ENCODE measurements at regions not wholly inside any gene's neighbourhood (a gene's known extent, or its start where the extent isn't known, plus 50 kb on each side); places are given as distances from the start of the nearest gene placed in this dataset.

GRCh38 chr5:36521219-36521618, 85.2 kb upstream of the SLC1A3 start:
- Histone ChIP-seq H3K27me3 (replicated peaks in 1 of 7) (no peaks in the 10 kb centered on the region), H3K36me3 (no peaks in the 10 kb centered on the region), H3K9me3 (peaks cover 0 to 5% (median 0%) of the 10 kb centered on the region in 8 donors), H3K4me3 (no peak overlapping the region), H3K4me1 (no peaks in the 10 kb centered on the region), H3K27ac (no peak overlapping the region)
- no peak for DNase-seq
- TF ChIP-seq CTCF (IDR thresholded peaks at IDR 0.05 in 8 of 11, conservative IDR thresholded peaks at IDR 0.05 in 3 of 11) (no peak), POLR2A (IDR thresholded peaks at IDR 0.05) (no peak), POLR2AphosphoS5 (IDR thresholded peaks at IDR 0.05) (no peak)
- intact Hi-C loops (cut with DNase I; ENCODE audit: low total_unique reads), result no loop called here
- WGBS, 5 donors, result 37 to 88% (median 47%) methylated on average over 1 of the region's 1 CpG

GRCh38 chr5:36521838-36522745, 84.3 kb upstream of the SLC1A3 start:
- Histone ChIP-seq H3K27me3 (replicated peaks in 1 of 7) (no peaks in the 10 kb centered on the region), H3K27ac (no peak overlapping the region), H3K36me3 (no peaks in the 10 kb centered on the region), H3K4me1 (no peaks in the 10 kb centered on the region), H3K4me3 (no peak overlapping the region), H3K9me3 (peaks cover 0 to 5% (median 0%) of the 10 kb centered on the region in 8 donors)
- WGBS, 5 donors, result 85 to 94% (median 89%) methylated on average over 9 to 10 of the region's 10 CpGs
- intact Hi-C loops (cut with DNase I; ENCODE audit: low total_unique reads), result no loop called here
- no peak for DNase-seq
- no peak for TF ChIP-seq POLR2AphosphoS5 (IDR thresholded peaks at IDR 0.05)
- TF ChIP-seq CTCF (IDR thresholded peaks at IDR 0.05 in 8 of 11, conservative IDR thresholded peaks at IDR 0.05 in 3 of 11), result no peak
- no peak for TF ChIP-seq POLR2A (IDR thresholded peaks at IDR 0.05)

- H3K9me3 ChIP-seq, result peaks cover 0 to 5% (median 0%) of the 10 kb centered on the region in 8 donors
- DNase-seq, result no peak
- no peak overlapping the region for H3K4me3 ChIP-seq
- 86 to 95% (median 88%) methylated on average over 5 of the region's 5 CpGs for WGBS, 5 donors
- H3K4me1 ChIP-seq, result no peaks in the 10 kb centered on the region
- no peak overlapping the region for H3K27ac ChIP-seq
- intact Hi-C loops (cut with DNase I; ENCODE audit: low total_unique reads), result no loop called here
- H3K27me3 ChIP-seq (replicated peaks in 1 of 7), result no peaks in the 10 kb centered on the region
- H3K36me3 ChIP-seq, result no peaks in the 10 kb centered on the region
- TF ChIP-seq POLR2AphosphoS5 (IDR thresholded peaks at IDR 0.05), result no peak
- TF ChIP-seq POLR2A (IDR thresholded peaks at IDR 0.05), result no peak
- TF ChIP-seq CTCF (IDR thresholded peaks at IDR 0.05 in 8 of 11, conservative IDR thresholded peaks at IDR 0.05 in 3 of 11), result no peak
Observed at GRCh38 chr5:36522746-36523065, 83.7 kb upstream of the SLC1A3 start.

GRCh38 chr5:36523450-36523849, 83.0 kb upstream of the SLC1A3 start:
- no peaks in the 10 kb centered on the region for H3K4me1 ChIP-seq
- intact Hi-C loops (cut with DNase I; ENCODE audit: low total_unique reads), result no loop called here
- H3K27me3 ChIP-seq (replicated peaks in 1 of 7), result no peaks in the 10 kb centered on the region
- H3K27ac ChIP-seq, result no peak overlapping the region
- TF ChIP-seq CTCF (IDR thresholded peaks at IDR 0.05 in 8 of 11, conservative IDR thresholded peaks at IDR 0.05 in 3 of 11) (no peak), POLR2AphosphoS5 (IDR thresholded peaks at IDR 0.05) (no peak), POLR2A (IDR thresholded peaks at IDR 0.05) (no peak)
- no peak for DNase-seq
- 79 to 96% (median 92%) methylated on average over 5 of the region's 5 CpGs for WGBS, 5 donors
- no peaks in the 10 kb centered on the region for H3K36me3 ChIP-seq
- no peak overlapping the region for H3K4me3 ChIP-seq
- H3K9me3 ChIP-seq, result peaks cover 0 to 5% (median 0%) of the 10 kb centered on the region in 8 donors

Measured in spleen (tissue), 11 donors.